Panc1 (cell line): ENCODE measurements at regions not wholly inside any gene's neighbourhood (a gene's known extent, or its start where the extent isn't known, plus 50 kb on each side); places are given as distances from the start of the nearest gene placed in this dataset.

Source experiments
- ATAC-seq: fragments of 200-7000 bp; cut with Tn5 transposase; 2 replicates; pipeline ENCODE4 v1.9.1; 2020; ENCODE audit warnings: mild to moderate bottlenecking, moderate library complexity
- BruUV-seq: library from RNA; stranded (reverse); fragments of 400-500 nt; replicated peaks from 2 replicates; lab custom pipeline; 2021; lab: Mats Ljungman, UMichigan
- CTCF ChIA-PET: fragments of 300-600 bp; sonication (Branson Sonifier 250); formaldehyde crosslinking; loops from one replicate; lab custom pipeline; 2022; ENCODE audit warnings: antibody characterized with exemption; lab: Charles Lee
- POLR2A ChIA-PET: fragments of 300-600 bp; sonication (Branson Sonifier 250); formaldehyde crosslinking; loops from one replicate; lab custom pipeline; 2022; ENCODE audit warnings: antibody characterized with exemption; lab: Charles Lee
- DNase-seq: peaks from one replicate; pipeline ENCODE4 v3.0.0-alpha.2; 2010; ENCODE audit warnings: low read depth, low spot score
- H3K27ac ChIP-seq: 2 replicates; pipeline ENCODE4 v1.5.1; 2011; ENCODE audit warnings: mild to moderate bottlenecking, low read length, inconsistent platforms
- H3K27me3 ChIP-seq: fragments of 200-500 bp; sonication (Bioruptor generic); 2 replicates; pipeline ENCODE4 v1.6.0; 2014; ENCODE audit warnings: low read length, inconsistent platforms; ENCODE audit not compliant: control insufficient read depth, insufficient read depth
- H3K36me3 ChIP-seq: fragments of 200-500 bp; sonication (Bioruptor generic); 2 replicates; pipeline ENCODE4 v1.5.1; 2014; ENCODE audit warnings: inconsistent platforms, mild to moderate bottlenecking, low read length, moderate library complexity; ENCODE audit not compliant: control insufficient read depth, insufficient read depth
- H3K4me1 ChIP-seq: 2 replicates; pipeline ENCODE4 v1.5.1; 2011; ENCODE audit warnings: inconsistent platforms, mild to moderate bottlenecking, low read length, moderate library complexity; ENCODE audit not compliant: control insufficient read depth, insufficient read depth
- H3K4me3 ChIP-seq, 2 experiments: 2 replicates each; pipeline ENCODE4 v1.5.1; 2011 to 2012; ENCODE audit warnings: low read depth in 2 of 2, low read length in 2 of 2, mild to moderate bottlenecking in 2 of 2, inconsistent platforms in 1 of 2, moderate library complexity in 1 of 2
- H3K9me3 ChIP-seq: fragments of 200-500 bp; sonication (Bioruptor generic); 2 replicates; pipeline ENCODE4 v1.5.1; 2014; ENCODE audit warnings: low read depth, mild to moderate bottlenecking, inconsistent platforms, low read length, moderate library complexity; ENCODE audit not compliant: control insufficient read depth, insufficient read depth
- POLR2AphosphoS5 ChIP-seq: IDR thresholded peaks from 2 replicates; pipeline ENCODE4 v1.6.1; 2012; ENCODE audit warnings: mild to moderate bottlenecking, low read depth, low read length, moderate library complexity
- SIN3A ChIP-seq: IDR thresholded peaks from 2 replicates; pipeline ENCODE4 v1.6.1; 2012; ENCODE audit warnings: low read depth, mild to moderate bottlenecking, low read length, moderate library complexity, borderline replicate concordance; ENCODE audit not compliant: insufficient read depth
- TCF7L2 ChIP-seq: IDR thresholded peaks from 2 replicates; pipeline ENCODE4 v1.6.1; 2011; ENCODE audit warnings: mild to moderate bottlenecking, low read depth, low read length, inconsistent platforms
- in situ Hi-C: cut with HindIII; loops from 2 replicates; pipeline ENCODE4 v1.10.0; 2016; ENCODE audit warnings: low sequenced_read_pairs, low pct_unique_long_range_greater_than_20kb
- intact Hi-C: fragments of 100-400 bp; cut with micrococcal nuclease; formaldehyde crosslinking; loops from one replicate; pipeline ENCODE4 v1.10.0; 2022; ENCODE audit not compliant: unreplicated experiment
- TF ChIP-seq, protein P1 (sequence below): fragments of 450-650 bp; IDR thresholded peaks from 2 replicates; pipeline ENCODE4 v1.5.1; 2017; ENCODE audit warnings: mild to moderate bottlenecking

GRCh38 chr4:72954811-72955210 is 114.7 kb downstream of the COX18 start:
- TF ChIP-seq, protein P1, sequence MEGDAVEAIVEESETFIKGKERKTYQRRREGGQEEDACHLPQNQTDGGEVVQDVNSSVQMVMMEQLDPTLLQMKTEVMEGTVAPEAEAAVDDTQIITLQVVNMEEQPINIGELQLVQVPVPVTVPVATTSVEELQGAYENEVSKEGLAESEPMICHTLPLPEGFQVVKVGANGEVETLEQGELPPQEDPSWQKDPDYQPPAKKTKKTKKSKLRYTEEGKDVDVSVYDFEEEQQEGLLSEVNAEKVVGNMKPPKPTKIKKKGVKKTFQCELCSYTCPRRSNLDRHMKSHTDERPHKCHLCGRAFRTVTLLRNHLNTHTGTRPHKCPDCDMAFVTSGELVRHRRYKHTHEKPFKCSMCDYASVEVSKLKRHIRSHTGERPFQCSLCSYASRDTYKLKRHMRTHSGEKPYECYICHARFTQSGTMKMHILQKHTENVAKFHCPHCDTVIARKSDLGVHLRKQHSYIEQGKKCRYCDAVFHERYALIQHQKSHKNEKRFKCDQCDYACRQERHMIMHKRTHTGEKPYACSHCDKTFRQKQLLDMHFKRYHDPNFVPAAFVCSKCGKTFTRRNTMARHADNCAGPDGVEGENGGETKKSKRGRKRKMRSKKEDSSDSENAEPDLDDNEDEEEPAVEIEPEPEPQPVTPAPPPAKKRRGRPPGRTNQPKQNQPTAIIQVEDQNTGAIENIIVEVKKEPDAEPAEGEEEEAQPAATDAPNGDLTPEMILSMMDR, result no peak
- no peak for TF ChIP-seq SIN3A
- TF ChIP-seq TCF7L2, result no peak
- TF ChIP-seq POLR2AphosphoS5, result no peak
- Histone ChIP-seq H3K9me3 (no peaks in the 10 kb centered on the region), H3K4me3 (no peak overlapping the region), H3K4me1 (no peaks in the 10 kb centered on the region), H3K27me3 (no peaks in the 10 kb centered on the region), H3K36me3 (no peaks in the 10 kb centered on the region), H3K27ac (no peak overlapping the region)
- intact Hi-C loops (no loop called here), in situ Hi-C loops (no loop called here)
- no peak for DNase-seq
- CTCF ChIA-PET, result no interaction called here
- no TSS peak for BruUV-seq
- ATAC-seq, result no peak
- POLR2A ChIA-PET, result no interaction called here

- Histone ChIP-seq H3K27me3 (no peaks in the 10 kb centered on the region), H3K4me1 (no peaks in the 10 kb centered on the region), H3K27ac (no peak overlapping the region), H3K9me3 (no peaks in the 10 kb centered on the region), H3K4me3 (no peak overlapping the region), H3K36me3 (no peaks in the 10 kb centered on the region)
- POLR2A ChIA-PET, result no interaction called here
- in situ Hi-C loops, result no loop called here
- CTCF ChIA-PET, result no interaction called here
- no peak for ATAC-seq
- BruUV-seq, result no TSS peak
- no peak for DNase-seq
- intact Hi-C loops, result no loop called here
- TF ChIP-seq POLR2AphosphoS5, result no peak
- no peak for TF ChIP-seq SIN3A
Measured at GRCh38 chr4:72953571-72953970, 115.9 kb downstream of the COX18 start.

- H3K27me3 ChIP-seq, result no peaks in the 10 kb centered on the region
- H3K36me3 ChIP-seq, result no peaks in the 10 kb centered on the region
- H3K9me3 ChIP-seq, result no peaks in the 10 kb centered on the region
- no peak for TF ChIP-seq POLR2AphosphoS5
- TF ChIP-seq, protein P1, result no peak
- TF ChIP-seq SIN3A, result no peak
- BruUV-seq, result no TSS peak
- DNase-seq (no peak), ATAC-seq (no peak)
- no peak overlapping the region for H3K4me3 ChIP-seq
- H3K4me1 ChIP-seq, result no peaks in the 10 kb centered on the region
- ChIA-PET CTCF (no interaction called here), POLR2A (no interaction called here)
- no peak overlapping the region for H3K27ac ChIP-seq
- intact Hi-C loops (no loop called here), in situ Hi-C loops (no loop called here)
Measured at GRCh38 chr4:72951628-72952027, 117.9 kb downstream of the COX18 start.

DNA sequence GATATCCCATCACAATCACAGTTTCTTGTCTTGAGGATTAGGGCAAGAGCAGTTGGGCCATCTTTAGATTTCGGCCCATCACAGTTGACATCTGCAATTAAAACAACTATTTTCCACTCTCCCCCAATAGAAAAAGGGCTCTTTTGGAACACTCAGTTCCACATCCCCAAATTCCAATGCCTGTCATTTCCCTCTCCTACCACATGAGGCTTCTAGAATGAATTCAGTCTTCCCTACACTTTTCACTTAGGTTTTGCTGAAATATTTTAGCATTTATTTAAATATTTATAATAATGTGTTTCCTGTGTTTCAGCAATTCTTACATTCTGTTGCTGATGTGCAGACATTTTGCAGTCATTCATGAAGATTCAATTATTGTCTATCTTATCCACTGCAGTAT is 118.4 kb downstream of the COX18 start:
- Histone ChIP-seq H3K4me3 (no peak overlapping the region), H3K36me3 (no peaks in the 10 kb centered on the region), H3K27me3 (no peaks in the 10 kb centered on the region), H3K27ac (no peak overlapping the region), H3K9me3 (no peaks in the 10 kb centered on the region), H3K4me1 (no peaks in the 10 kb centered on the region)
- ChIA-PET POLR2A (no interaction called here), CTCF (no interaction called here)
- TF ChIP-seq, protein P1, result peak; percentile 4; the same call in 1 of the 2 replicates
- no peak for TF ChIP-seq POLR2AphosphoS5
- no peak for TF ChIP-seq TCF7L2
- no TSS peak for BruUV-seq
- intact Hi-C loops, result no loop called here
- in situ Hi-C loops, result no loop called here
- DNase-seq (no peak), ATAC-seq (no peak)
